ENCODE measurements at regions not wholly inside any gene's neighbourhood (a gene's known extent, or its start where the extent isn't known, plus 50 kb on each side); places are given as distances from the start of the nearest gene placed in this dataset.

- TF ChIP-seq, protein P1, sequence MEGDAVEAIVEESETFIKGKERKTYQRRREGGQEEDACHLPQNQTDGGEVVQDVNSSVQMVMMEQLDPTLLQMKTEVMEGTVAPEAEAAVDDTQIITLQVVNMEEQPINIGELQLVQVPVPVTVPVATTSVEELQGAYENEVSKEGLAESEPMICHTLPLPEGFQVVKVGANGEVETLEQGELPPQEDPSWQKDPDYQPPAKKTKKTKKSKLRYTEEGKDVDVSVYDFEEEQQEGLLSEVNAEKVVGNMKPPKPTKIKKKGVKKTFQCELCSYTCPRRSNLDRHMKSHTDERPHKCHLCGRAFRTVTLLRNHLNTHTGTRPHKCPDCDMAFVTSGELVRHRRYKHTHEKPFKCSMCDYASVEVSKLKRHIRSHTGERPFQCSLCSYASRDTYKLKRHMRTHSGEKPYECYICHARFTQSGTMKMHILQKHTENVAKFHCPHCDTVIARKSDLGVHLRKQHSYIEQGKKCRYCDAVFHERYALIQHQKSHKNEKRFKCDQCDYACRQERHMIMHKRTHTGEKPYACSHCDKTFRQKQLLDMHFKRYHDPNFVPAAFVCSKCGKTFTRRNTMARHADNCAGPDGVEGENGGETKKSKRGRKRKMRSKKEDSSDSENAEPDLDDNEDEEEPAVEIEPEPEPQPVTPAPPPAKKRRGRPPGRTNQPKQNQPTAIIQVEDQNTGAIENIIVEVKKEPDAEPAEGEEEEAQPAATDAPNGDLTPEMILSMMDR (IDR thresholded peaks at IDR 0.05; ENCODE audit: low read depth, low read length, missing input control): no peak
- TF ChIP-seq GABPA (IDR thresholded peaks at IDR 0.05 in 1 of 2, conservative IDR thresholded peaks at IDR 0.05 in 1 of 2) (no peak), RAD21 (IDR thresholded peaks at IDR 0.05) (no peak), ZBTB33 (IDR thresholded peaks at IDR 0.05) (no peak), TAF1 (conservative IDR thresholded peaks at IDR 0.05) (no peak), EGR1 (IDR thresholded peaks at IDR 0.05; ENCODE audit: low read depth in 2 of 2) (no peak)
Observed at GRCh38 chrX:39981946-39982345, 115.8 kb downstream of the BCOR start.
